SK-N-SH (cell line): ENCODE measurements at regions not wholly inside any gene's neighbourhood (a gene's known extent, or its start where the extent isn't known, plus 50 kb on each side); places are given as distances from the start of the nearest gene placed in this dataset.

Source experiments
- CHD2 ChIP-seq: fragments of 150-350 bp; IDR thresholded peaks from 2 replicates; pipeline ENCODE4 v1.6.1; 2018; ENCODE audit warnings: low read length; ENCODE audit not compliant: partially characterized antibody
- CTCF ChIP-seq: fragments of 200-600 bp; sonication (generic); IDR thresholded peaks from 2 replicates; pipeline ENCODE4 v1.6.1; 2017; ENCODE audit warnings: antibody characterized with exemption, mild to moderate bottlenecking, moderate library complexity

GRCh38 chr21:38112219-38112789 is 144.5 kb upstream of the KCNJ15 start:
- TF ChIP-seq CTCF = no peak
- TF ChIP-seq CHD2 = no peak
